ENCODE measurements at regions not wholly inside any gene's neighbourhood (a gene's known extent, or its start where the extent isn't known, plus 50 kb on each side); places are given as distances from the start of the nearest gene placed in this dataset.

GRCh38 chr5:57320582-57320981 is 146.7 kb downstream of the GPBP1 start:
- TF ChIP-seq CTCF (IDR thresholded peaks at IDR 0.05) (no peak), POLR2A (IDR thresholded peaks at IDR 0.05) (no peak)
